Body of pancreas (tissue), 4 donors: ENCODE measurements at regions not wholly inside any gene's neighbourhood (a gene's known extent, or its start where the extent isn't known, plus 50 kb on each side); places are given as distances from the start of the nearest gene placed in this dataset.

Experiments
- POLR2A ChIP-seq, 3 donors: fragments of 450-650 bp; IDR thresholded peaks; one replicate each; pipeline ENCODE4 v1.6.1; 2016; ENCODE audit warnings: antibody characterized with exemption in 3 of 3, mild to moderate bottlenecking in 2 of 3
- TF ChIP-seq, protein P1 (sequence below), 7 experiments: fragments of 450-650 bp in 4 of 7; fragments of 200-600 bp in 3 of 7; sonication (generic) in 3 of 7; IDR thresholded peaks; one replicate each; pipeline ENCODE4 v1.5.1; 2016 to 2019; ENCODE audit warnings: antibody characterized with exemption in 7 of 7

DNA sequence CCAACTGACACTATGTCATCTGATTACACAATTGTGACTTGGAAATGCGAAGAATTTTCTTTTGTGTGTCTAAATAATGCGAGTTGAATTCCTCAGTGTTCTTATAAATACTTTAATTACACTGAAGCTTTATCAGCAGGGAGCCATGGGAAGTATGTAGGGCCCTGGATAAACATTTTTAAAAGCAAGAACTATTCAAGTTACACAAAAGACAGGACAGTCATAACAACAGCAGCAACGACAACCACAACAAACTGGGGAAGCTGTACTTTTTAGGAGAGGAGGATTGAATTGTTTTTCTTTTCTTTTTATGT lies 250.3 kb upstream of the ZNF608 start:
- TF ChIP-seq POLR2A (IDR thresholded peaks at IDR 0.05), result no peak
- TF ChIP-seq, protein P1, sequence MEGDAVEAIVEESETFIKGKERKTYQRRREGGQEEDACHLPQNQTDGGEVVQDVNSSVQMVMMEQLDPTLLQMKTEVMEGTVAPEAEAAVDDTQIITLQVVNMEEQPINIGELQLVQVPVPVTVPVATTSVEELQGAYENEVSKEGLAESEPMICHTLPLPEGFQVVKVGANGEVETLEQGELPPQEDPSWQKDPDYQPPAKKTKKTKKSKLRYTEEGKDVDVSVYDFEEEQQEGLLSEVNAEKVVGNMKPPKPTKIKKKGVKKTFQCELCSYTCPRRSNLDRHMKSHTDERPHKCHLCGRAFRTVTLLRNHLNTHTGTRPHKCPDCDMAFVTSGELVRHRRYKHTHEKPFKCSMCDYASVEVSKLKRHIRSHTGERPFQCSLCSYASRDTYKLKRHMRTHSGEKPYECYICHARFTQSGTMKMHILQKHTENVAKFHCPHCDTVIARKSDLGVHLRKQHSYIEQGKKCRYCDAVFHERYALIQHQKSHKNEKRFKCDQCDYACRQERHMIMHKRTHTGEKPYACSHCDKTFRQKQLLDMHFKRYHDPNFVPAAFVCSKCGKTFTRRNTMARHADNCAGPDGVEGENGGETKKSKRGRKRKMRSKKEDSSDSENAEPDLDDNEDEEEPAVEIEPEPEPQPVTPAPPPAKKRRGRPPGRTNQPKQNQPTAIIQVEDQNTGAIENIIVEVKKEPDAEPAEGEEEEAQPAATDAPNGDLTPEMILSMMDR (IDR thresholded peaks at IDR 0.05), result no peak
